Spleen (tissue), 7 donors: ENCODE measurements at regions not wholly inside any gene's neighbourhood (a gene's known extent, or its start where the extent isn't known, plus 50 kb on each side); places are given as distances from the start of the nearest gene placed in this dataset.

Experiments
- CTCF ChIP-seq, 11 experiments: fragments of 200-600 bp in 7 of 11; fragments of 450-650 bp in 4 of 11; sonication (generic) in 4 of 11; IDR thresholded peaks in 8 of 11; conservative IDR thresholded peaks in 3 of 11; 1 replicate in 7 of 11; 2 replicates in 4 of 11; pipeline versions ENCODE4 v1.4.0 to v1.8.0; 2016 to 2021; ENCODE audit warnings: antibody characterized with exemption in 11 of 11, inconsistent platforms in 4 of 11, mild to moderate bottlenecking in 1 of 11
- POLR2A ChIP-seq, 3 donors: fragments of 450-650 bp; IDR thresholded peaks; one replicate each; pipeline ENCODE4 v1.5.1; 2017; ENCODE audit warnings: antibody characterized with exemption in 3 of 3, mild to moderate bottlenecking in 1 of 3
- donor health status: DM: no; HTN: no; CAD: no; lungs with moderate emphysema.
- donor health status: DM: no; HTN: no; CAD: no.
- donor health status: DM: no; HTN: no; CAD: no.

GRCh38 chr15:46386356-46386755 is 751.5 kb downstream of the SQOR start:
- TF ChIP-seq CTCF (IDR thresholded peaks at IDR 0.05 in 8 of 11, conservative IDR thresholded peaks at IDR 0.05 in 3 of 11), result no peak
- TF ChIP-seq POLR2A (IDR thresholded peaks at IDR 0.05), result no peak
